Common myeloid progenitor, CD34-positive (primary cell): ENCODE measurements at regions not wholly inside any gene's neighbourhood (a gene's known extent, or its start where the extent isn't known, plus 50 kb on each side); places are given as distances from the start of the nearest gene placed in this dataset.

Experiments
- CTCF ChIA-PET: fragments of 350-600 bp; sonication (Branson Sonifier 250); formaldehyde crosslinking; loops from one replicate; lab custom pipeline; 2021; ENCODE audit warnings: antibody characterized with exemption; lab: Charles Lee
- POLR2A ChIA-PET: fragments of 350-600 bp; sonication (Branson Sonifier 250); formaldehyde crosslinking; loops from one replicate; lab custom pipeline; 2021; ENCODE audit warnings: antibody characterized with exemption; lab: Charles Lee
- DNase-seq, 3 donors: peaks; one replicate each; pipeline versions ENCODE4 v3.0.0 to v3.0.0-alpha.2; 2013
- H3K27ac ChIP-seq, 2 experiments: 1 replicate in 1 of 2; 2 replicates in 1 of 2; pipeline ENCODE4 v1.7.0; 2013; ENCODE audit warnings: inconsistent platforms in 2 of 2, low read length in 2 of 2, mild to moderate bottlenecking in 2 of 2, low read depth in 1 of 2, moderate library complexity in 1 of 2; ENCODE audit not compliant: severe bottlenecking in 2 of 2, insufficient read depth in 1 of 2, poor library complexity in 1 of 2
- H3K27me3 ChIP-seq, 5 experiments: replicated peaks in 2 of 5; 1 replicate in 3 of 5; 2 replicates in 2 of 5; pipeline versions ENCODE4 v1.6.1 to v1.7.0; 2013; ENCODE audit warnings: low read length in 4 of 5, mild to moderate bottlenecking in 2 of 5, moderate library complexity in 2 of 5, inconsistent platforms in 1 of 5; ENCODE audit not compliant: insufficient read depth in 5 of 5, control insufficient read depth in 4 of 5
- H3K36me3 ChIP-seq, 4 experiments: 1 replicate in 2 of 4; 2 replicates in 2 of 4; pipeline versions ENCODE4 v1.6.1 to v1.7.0; 2013; ENCODE audit warnings: low read length in 3 of 4, control low read depth in 1 of 4, mild to moderate bottlenecking in 1 of 4; ENCODE audit not compliant: control insufficient read depth in 4 of 4, insufficient read depth in 4 of 4
- H3K4me1 ChIP-seq, 4 experiments: 1 replicate in 3 of 4; 2 replicates in 1 of 4; pipeline versions ENCODE4 v1.6.1 to v1.7.1; 2013; ENCODE audit warnings: low read length in 3 of 4, mild to moderate bottlenecking in 3 of 4, control low read depth in 1 of 4, inconsistent platforms in 1 of 4, moderate library complexity in 1 of 4; ENCODE audit not compliant: control insufficient read depth in 4 of 4, insufficient read depth in 4 of 4; ENCODE audit errors: control extremely low read depth in 1 of 4
- H3K4me3 ChIP-seq, 7 experiments: 1 replicate in 4 of 7; 2 replicates in 3 of 7; pipeline versions ENCODE4 v1.5.1 to v1.7.0; 2013; ENCODE audit warnings: mild to moderate bottlenecking in 7 of 7, low read length in 6 of 7, moderate library complexity in 6 of 7, inconsistent platforms in 2 of 7, low read depth in 2 of 7, control low read depth in 1 of 7; ENCODE audit not compliant: insufficient read depth in 4 of 7, control insufficient read depth in 1 of 7; ENCODE audit errors: extremely low read depth in 1 of 7
- H3K9me3 ChIP-seq, 5 experiments: 1 replicate in 4 of 5; 2 replicates in 1 of 5; pipeline versions ENCODE4 v1.6.1 to v1.7.1; 2013; ENCODE audit warnings: low read length in 4 of 5, mild to moderate bottlenecking in 2 of 5, inconsistent platforms in 1 of 5, low read depth in 1 of 5, moderate library complexity in 1 of 5; ENCODE audit not compliant: control insufficient read depth in 4 of 5, insufficient read depth in 2 of 5; ENCODE audit errors: control extremely low read depth in 1 of 5
- whole genome bisulfite sequencing: methylation state at CpG from one replicate; pipeline ENCODE4 v1.1.5; 2013; ENCODE audit not compliant: insufficient coverage; 5-methylcytosine and 5-hydroxymethylcytosine counted together

DNA sequence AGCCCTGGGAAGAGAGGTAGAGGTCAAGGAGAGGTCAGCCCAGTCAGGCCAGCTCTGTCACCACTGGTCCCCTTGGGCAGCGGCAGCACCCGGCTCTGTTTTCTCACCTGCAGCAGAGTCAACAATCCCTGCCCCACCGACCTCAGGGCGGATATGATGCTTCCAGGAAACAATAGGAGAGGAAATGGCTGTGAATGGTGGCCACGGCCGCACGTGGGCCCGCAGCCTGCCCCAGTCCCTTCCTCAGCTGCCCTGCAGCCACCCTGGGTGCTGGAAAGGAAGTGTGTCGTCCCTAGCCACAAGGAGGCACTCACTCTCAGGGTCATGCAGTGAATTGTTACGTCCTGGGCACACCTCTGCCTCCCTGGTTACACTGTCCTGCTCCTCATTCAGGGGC, 92.5 kb upstream of the ENPP6 start:
- POLR2A ChIA-PET: no interaction called here
- CTCF ChIA-PET: interaction anchor here (0.8 to 1.9 kb wide), 2 partner anchors 9 to 96 kb away, joined by 3 to 9 read pairs; no protein-coding TSS in a partner anchor
- Histone ChIP-seq H3K36me3 (no peaks in the 10 kb centered on the region), H3K4me1 (peaks cover 0 to 18% (median 3%) of the 10 kb centered on the region in 4 experiments), H3K4me3 (no peak overlapping the region), H3K9me3 (no peaks in the 10 kb centered on the region), H3K27me3 (no peaks in the 10 kb centered on the region), H3K27ac (no peak overlapping the region)
- peak in 1 of 3 donors; percentile 23 for DNase-seq
- WGBS: 88% methylated on average over 9 of the region's 10 CpGs

DNA sequence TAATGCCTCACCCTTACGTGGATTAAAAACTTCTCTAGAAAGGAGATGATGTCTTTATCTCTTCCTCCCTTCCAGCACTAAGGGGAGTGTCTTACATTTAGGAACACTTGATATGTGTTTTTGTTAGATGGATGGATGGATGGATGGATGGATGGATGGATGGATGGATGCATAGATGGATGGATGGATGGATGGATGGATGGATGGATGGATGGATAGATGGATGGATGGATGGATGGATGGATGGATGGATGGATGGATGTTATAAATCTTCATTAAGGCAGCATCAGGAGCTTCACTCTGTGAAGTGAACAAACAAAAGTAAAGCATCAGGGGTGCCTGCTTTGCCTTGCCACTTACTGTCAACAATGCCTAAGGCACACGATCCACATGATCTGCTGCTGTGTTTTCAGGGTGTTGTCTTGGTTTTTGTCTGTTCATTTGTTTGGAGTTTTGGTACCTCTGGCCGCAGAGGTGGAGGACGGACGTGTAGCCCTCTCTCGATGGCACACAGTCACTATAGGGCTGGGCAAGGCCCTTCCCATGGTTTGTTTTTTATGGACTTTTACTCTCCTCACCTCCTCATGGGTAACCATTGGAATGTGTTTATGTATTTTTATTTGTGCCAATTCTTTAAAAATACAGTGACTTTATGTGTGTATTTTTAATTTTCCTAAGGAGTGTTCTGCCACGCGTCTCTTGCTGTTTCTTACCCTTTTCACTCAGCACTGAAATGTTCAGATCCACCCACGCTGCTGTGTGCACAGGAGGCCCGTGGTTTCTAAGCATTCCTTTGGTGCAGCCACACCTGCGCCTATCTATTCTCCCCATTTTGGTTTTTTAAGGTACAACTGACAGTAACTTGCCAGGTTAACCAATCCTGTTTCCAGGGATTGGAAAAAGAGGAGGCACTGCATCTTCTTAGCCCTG, 91.8 kb upstream of the ENPP6 start:
- ChIA-PET POLR2A (no interaction called here), CTCF (interaction anchor here (0.7 to 2.0 kb wide), 5 partner anchors 8 to 414 kb away, joined by 3 to 9 read pairs (median 3); no protein-coding TSS in a partner anchor)
- Histone ChIP-seq H3K27me3 (no peaks in the 10 kb centered on the region), H3K4me1 (peaks cover 0 to 16% (median 3%) of the 10 kb centered on the region in 4 experiments), H3K27ac (no peak overlapping the region), H3K9me3 (peaks cover 0 to 3% (median 0%) of the 10 kb centered on the region in 5 experiments), H3K36me3 (no peaks in the 10 kb centered on the region), H3K4me3 (no peak overlapping the region)
- DNase-seq: no peak
- 100% methylated on average over 5 of the region's 11 CpGs for WGBS

DNA sequence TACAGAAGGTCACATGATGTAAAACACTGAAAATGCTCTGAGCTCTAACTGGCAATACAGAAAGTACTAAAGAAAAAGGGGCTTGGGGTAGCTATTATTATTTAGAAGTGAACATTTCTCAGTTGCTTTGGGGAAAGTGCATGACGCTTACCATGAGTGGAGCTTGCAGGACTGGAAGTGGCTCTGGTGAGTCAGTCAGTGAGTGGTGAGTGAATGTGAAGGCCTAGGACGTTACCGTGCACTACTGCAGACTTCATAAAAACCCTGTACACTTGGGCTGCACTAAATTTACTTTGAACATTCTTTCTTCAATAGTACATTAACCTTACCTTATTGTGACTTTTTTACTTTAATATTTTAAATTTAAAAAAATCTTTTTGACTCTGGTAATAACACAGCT, 89.3 kb upstream of the ENPP6 start:
- Histone ChIP-seq H3K4me1 (peaks cover 0 to 3% (median 0%) of the 10 kb centered on the region in 4 experiments), H3K27ac (no peak overlapping the region), H3K36me3 (no peaks in the 10 kb centered on the region), H3K4me3 (no peak overlapping the region), H3K9me3 (peaks cover 0 to 7% (median 0%) of the 10 kb centered on the region in 5 experiments), H3K27me3 (no peaks in the 10 kb centered on the region)
- 100% methylated on average over 1 of the region's 3 CpGs for WGBS
- ChIA-PET POLR2A (interaction anchor here (1.4 kb wide), 1 partner anchor 9 kb away, joined by 5 read pairs; no protein-coding TSS in a partner anchor), CTCF (interaction anchor here (0.9 to 1.2 kb wide), 5 partner anchors 8 to 377 kb away, joined by 3 to 4 read pairs (median 3); no protein-coding TSS in a partner anchor)
- no peak for DNase-seq

DNA sequence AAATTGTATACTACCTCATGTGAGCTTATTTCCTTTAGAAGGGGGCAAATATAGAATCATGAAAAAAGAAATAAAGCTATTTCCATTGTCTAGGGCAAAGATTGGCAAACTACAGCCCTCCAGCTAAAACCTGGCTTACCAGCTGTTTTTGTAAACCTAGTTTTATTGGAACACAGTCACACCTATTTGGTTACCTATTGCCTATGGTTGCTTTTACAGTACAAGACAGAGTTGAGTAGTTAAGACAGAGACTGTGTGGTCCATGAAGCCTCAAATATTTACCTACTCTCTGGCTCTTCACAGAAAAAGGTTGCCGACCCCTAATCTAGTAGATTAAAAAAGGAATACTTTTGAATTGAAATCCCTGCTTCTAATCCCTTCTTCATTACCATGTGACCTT, 88.8 kb upstream of the ENPP6 start:
- H3K4me3 ChIP-seq: no peak overlapping the region
- no peaks in the 10 kb centered on the region for H3K27me3 ChIP-seq
- H3K36me3 ChIP-seq: no peaks in the 10 kb centered on the region
- DNase-seq: no peak
- no peak overlapping the region for H3K27ac ChIP-seq
- H3K4me1 ChIP-seq: peaks cover 0 to 3% (median 0%) of the 10 kb centered on the region in 4 experiments
- ChIA-PET POLR2A (interaction anchor here (1.4 kb wide), 1 partner anchor 8 kb away, joined by 5 read pairs; no protein-coding TSS in a partner anchor), CTCF (interaction anchor here (0.9 to 1.1 kb wide), 4 partner anchors 9 to 377 kb away, joined by 3 to 4 read pairs (median 3); no protein-coding TSS in a partner anchor)
- no CpG with 5 or more reads among the region's 1 CpG for WGBS
- H3K9me3 ChIP-seq: peaks cover 0 to 7% (median 0%) of the 10 kb centered on the region in 5 experiments

DNA sequence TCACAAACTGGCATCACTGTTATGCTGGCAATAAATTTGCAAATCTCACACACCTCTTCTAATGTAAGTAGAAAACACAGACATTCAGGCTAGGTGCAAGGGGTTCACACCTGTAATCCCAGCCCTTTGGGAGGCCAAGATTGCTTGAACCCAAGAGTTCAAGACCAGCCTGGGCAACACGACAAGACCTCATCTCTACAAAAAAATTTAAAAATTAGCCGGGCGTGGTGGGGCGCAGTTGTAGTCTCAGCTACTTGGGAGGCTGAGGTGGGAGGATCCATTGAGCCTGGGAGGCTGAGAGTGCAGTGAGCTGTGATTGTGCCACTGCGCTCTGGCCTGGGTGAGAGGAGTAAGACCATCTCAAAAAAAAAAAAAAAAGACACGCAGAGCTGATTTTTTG, 83.1 kb upstream of the ENPP6 start:
- H3K36me3 ChIP-seq: no peaks in the 10 kb centered on the region
- peaks cover 0 to 7% (median 0%) of the 10 kb centered on the region in 5 experiments for H3K9me3 ChIP-seq
- H3K4me1 ChIP-seq: no peaks in the 10 kb centered on the region
- no peak overlapping the region for H3K27ac ChIP-seq
- H3K27me3 ChIP-seq: no peaks in the 10 kb centered on the region
- ChIA-PET CTCF (interaction anchor here (1.8 kb wide), 1 partner anchor 10 kb away, joined by 9 read pairs; no protein-coding TSS in a partner anchor), POLR2A (no interaction called here)
- DNase-seq: no peak
- no peak overlapping the region for H3K4me3 ChIP-seq
- no CpG with 5 or more reads among the region's 6 CpGs for WGBS

DNA sequence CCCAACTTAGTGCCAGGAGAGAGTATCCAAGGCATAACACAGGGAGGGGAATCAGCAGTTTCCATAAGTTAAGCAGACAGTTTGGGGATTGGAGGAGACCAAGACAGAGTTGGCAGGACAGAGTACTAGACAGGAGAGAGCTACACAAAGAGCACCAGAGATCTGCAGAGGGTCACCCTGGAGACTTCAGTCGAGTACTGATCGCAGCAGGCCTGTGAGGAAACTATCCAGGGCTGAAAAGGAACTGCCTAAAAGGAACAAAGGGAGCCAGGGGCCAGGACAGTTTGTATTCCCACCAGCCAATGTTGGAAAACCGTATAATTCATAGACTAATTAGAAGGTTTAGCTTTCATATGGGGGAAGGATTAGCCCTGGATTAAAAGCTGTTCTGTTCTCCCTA, 80.6 kb upstream of the ENPP6 start:
- ChIA-PET POLR2A (interaction anchor here (1.2 kb wide), 1 partner anchor 8 kb away, joined by 5 read pairs; no protein-coding TSS in a partner anchor), CTCF (interaction anchor here (0.6 to 1.6 kb wide), 3 partner anchors 23 to 913 kb away, joined by 3 to 6 read pairs (median 3); no protein-coding TSS in a partner anchor)
- H3K27ac ChIP-seq: no peak overlapping the region
- no peaks in the 10 kb centered on the region for H3K27me3 ChIP-seq
- peaks cover 0 to 8% (median 5%) of the 10 kb centered on the region in 4 experiments for H3K4me1 ChIP-seq
- WGBS: 91% methylated on average over 3 of the region's 3 CpGs
- no peak for DNase-seq
- no peak overlapping the region for H3K4me3 ChIP-seq
- peaks cover 0 to 3% (median 0%) of the 10 kb centered on the region in 5 experiments for H3K9me3 ChIP-seq
- H3K36me3 ChIP-seq: no peaks in the 10 kb centered on the region
